CD4-positive, alpha-beta T cell treated with Interleukin-17A for 1 hour (primary cell): ENCODE measurements at regions not wholly inside any gene's neighbourhood (a gene's known extent, or its start where the extent isn't known, plus 50 kb on each side); places are given as distances from the start of the nearest gene placed in this dataset.

ENCODE experiments used
- DNase-seq: peaks from one replicate; pipeline ENCODE4 v3.0.0-alpha.2; 2020

DNA sequence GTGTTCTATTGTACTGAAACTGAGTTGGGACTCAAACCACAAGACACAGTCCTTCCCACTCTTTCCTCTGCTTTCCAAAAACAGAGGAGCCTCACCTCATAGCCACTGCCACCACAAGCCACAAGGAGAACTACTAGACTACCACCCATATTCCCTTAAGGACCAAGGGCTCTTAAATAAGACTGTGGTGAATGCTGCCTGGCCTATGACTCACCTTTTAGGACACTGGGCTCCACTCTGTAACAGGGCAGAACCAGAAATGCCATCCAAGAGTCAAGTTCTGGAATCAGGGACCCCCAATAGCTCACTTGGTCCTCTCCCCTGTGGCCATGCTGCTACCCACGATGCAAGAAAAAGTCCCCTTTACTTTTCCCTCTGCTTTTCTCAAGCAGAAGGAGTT is 851.4 kb downstream of the BCL11A start:
- DNase-seq = no peak

DNA sequence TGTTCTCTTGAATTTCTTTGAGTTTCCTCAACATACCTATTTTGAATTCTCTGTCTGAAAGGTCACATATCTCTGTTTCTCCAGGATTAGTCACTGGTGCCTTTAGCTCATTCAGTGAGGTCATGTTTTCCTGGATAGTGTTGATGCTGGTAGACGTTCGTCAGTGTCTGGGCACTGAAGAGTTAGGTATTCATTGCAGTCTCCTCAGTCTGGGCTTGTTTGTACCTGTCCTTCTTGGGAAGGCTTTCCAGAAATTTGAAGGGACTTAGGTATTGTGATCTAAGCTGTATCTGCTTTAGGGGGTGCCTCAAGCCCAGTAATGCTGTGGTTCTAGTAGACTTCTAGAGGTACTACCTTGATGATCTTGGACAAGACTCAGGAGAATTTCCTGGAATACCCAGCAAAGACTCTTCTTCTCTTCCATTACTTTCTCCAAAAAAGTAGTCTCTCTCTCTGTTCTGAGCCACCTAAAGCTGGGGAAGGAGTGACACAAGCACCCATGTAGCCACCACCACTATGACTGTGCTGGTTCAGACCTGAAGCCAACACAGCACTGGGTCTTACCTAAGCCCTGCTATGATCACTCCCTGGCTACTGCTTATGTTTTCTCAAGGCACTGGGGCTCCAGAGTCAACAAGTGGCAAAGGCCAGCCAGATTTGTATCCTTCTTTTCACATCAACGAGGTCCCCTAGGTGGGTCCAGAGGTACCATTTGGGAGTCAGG is 852.0 kb downstream of the BCL11A start:
- no peak for DNase-seq

DNA sequence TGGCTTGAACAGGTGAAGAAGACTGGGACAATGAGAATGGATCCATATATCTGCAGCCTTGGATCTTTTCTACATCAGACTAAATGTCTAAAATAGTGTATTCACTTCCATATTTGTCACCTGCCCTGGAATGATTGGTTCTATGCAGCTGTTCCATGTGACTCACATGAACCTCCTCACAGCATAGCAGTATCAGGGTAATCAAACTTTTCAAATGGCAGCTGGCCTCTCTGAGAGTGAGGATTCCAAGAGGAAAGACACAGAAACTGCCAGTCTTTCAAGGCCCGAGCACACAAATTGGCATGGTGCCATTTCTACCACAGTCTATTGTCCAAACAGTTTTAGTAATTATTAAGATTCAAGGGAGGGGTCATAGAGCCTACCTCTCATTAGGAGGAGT is 859.3 kb downstream of the BCL11A start:
- no peak for DNase-seq

DNA sequence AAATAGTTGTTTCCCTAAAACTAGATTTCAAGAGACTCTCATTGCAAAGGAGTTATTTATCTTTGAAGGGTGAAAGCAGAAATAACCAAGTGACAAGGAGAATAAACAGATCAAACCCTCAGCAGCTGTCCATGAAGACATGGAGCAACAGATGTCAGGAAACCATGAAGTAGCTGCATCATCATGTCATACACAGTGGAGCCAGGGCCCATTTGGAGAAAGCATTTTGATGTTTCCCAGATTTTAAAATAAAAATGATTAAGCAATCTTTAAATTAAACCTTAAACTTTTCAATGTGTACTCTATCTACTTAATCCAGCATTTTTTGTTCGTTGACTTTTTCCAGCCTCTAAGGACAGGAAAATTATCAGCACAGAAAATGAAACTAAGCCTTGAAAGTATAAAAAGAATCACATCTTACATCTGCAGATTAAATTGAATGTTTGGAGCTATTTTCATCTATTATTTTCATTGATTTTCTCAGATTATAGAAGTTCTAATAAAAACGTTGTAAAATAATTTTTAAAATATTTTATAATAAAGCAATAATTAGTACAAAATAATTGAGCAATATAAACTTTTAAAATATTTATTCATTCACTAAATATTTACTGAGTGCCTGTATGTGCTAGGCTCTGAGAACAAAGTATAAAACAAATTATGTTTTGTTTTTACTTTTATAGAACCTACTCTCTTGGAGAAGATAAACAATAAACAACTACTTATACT is 860.1 kb downstream of the BCL11A start:
- no peak for DNase-seq

DNA sequence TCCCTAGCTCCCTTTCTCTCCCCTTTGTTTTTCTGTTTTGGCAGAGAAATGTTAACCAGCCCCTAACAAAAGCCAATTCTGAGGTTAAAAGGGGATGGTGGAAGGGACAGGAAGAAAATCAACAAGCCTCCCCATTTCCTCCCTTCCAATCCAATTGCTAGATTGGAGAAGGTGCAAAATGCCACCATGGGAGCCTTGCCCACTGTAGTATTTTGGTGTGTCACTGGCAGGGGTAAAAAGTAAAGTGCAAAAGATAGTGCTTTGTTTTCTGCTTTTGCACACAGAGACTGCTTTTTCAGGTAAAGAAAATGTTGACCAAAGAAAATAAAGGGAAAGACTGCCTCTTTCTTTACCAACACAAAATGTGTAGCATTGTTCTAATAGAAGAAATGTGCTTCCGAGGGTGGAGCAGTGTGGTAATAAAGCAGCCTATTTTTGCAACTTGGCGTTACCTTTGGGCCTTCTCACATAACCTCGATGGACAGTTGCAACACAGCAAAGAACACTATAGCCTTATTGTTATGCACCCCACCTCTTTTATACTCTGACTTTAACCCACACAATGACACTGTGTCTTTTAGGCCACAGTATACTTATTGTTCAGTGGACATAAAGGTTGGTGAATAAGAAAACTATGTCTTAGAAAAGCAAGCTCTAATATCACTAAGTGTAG is 861.8 kb downstream of the BCL11A start:
- DNase-seq = no peak

GRCh38 chr2:59690849-59691248 is 862.6 kb downstream of the BCL11A start:
- no peak for DNase-seq

DNA sequence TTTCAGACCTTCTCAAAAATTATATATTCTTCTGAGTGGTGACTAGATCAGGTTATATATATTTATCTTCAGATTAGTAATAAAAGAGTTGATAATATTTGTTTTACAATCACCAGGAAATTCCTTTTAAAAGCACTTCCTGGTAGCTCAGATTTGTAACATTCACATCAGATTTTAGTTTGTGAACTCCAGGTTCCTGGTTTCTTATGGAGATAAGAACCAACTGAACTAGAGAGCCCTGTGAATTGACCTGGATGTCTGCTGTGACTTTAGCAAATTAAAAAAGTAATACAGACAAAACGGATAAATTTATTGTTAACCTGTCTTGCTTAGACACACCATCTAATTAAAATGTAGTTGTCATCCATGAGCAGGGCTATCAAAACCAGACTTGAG is 868.7 kb downstream of the BCL11A start:
- DNase-seq = no peak

DNA sequence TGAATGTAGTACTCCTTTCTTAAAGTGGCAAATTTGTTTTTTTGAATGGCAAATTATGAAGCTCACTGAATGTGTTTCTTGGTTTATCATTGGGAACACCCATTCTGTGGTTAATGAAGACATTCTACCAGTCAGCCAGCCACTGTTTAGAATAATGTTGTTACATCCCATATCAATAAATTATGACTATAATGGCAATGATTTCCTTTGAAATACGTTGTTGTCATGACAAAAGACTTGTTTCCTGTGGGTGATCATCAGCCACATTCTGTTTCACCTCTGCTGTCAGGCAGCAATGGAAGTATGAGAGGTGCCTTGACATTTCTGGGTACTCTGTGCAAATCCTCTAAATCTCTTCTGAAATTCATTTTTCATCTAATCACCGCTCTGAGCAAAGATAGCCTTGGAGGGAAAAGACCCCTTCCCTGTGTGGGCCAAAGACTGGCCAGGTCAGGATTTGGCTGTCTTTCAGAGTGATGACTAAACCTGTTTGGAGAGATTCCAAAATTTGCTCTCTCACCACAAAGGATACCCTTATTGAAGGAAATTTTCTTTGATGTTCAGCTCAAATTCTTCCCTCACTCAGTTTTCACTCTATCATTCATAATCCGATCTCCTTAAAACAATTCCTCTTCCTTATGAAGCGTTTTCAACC is 869.2 kb downstream of the BCL11A start:
- no peak for DNase-seq

- DNase-seq = no peak
Observed at GRCh38 chr2:59680863-59681262, 872.6 kb downstream of the BCL11A start.

GRCh38 chr2:59677158-59677557 is 876.3 kb downstream of the BCL11A start:
- no peak for DNase-seq

GRCh38 chr2:59674100-59674499 is 879.4 kb downstream of the BCL11A start:
- no peak for DNase-seq

DNA sequence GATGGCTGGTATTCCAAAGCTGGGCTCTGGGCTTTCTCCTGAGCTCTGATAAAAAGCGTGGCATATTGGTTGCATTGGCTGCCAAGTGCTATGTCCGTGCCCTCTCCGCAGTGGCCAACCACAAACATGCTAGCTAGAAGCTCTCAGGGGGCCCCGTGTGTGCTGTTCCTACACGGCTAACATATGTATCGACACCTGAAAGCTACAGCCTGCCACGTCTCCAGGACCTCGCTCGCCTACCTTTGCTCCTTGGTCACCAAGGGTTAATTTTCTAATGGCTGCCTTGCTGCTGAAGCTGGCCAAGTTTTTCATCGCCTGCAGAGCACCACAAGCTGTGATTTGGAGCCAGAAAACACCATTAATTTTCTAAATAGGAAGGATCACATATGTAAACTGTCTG is 888.4 kb downstream of the BCL11A start:
- DNase-seq = no peak

DNA sequence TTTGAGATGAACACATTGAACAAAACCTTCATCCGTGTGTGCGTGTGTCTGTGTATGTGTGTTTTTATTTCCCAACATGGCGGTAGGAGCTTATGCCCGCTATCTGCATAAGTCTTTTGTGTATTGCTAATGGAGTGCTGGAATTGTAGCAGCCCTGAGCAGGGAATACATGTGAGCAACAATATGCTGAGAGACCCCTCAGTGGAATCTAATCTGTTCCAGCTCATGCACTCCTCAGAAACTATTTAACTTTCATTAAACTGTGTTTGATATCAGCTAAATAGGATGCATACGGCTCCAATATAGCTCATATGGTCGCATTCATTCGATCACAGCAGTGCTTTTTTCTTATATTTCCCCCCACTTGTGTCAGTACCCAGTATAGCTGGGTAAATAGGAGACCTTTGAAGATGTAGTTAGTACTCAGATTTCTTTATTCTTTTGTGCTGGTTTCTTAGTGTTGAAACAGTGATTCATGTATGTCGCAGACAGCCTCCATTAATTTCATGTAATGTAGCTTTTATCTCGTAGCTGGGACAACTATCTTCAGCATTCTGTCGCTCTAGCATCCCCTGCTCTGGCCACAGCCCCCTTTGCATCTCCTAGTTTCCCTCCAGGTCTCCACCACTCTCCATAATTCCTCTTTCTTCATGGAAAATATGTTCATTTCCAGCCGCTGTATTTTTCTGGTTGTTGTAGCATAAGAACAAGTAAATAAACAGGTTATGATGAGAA is 891.2 kb downstream of the BCL11A start:
- no peak for DNase-seq

- no peak for DNase-seq
Observed at GRCh38 chr2:59660262-59660661, 893.2 kb downstream of the BCL11A start.

DNA sequence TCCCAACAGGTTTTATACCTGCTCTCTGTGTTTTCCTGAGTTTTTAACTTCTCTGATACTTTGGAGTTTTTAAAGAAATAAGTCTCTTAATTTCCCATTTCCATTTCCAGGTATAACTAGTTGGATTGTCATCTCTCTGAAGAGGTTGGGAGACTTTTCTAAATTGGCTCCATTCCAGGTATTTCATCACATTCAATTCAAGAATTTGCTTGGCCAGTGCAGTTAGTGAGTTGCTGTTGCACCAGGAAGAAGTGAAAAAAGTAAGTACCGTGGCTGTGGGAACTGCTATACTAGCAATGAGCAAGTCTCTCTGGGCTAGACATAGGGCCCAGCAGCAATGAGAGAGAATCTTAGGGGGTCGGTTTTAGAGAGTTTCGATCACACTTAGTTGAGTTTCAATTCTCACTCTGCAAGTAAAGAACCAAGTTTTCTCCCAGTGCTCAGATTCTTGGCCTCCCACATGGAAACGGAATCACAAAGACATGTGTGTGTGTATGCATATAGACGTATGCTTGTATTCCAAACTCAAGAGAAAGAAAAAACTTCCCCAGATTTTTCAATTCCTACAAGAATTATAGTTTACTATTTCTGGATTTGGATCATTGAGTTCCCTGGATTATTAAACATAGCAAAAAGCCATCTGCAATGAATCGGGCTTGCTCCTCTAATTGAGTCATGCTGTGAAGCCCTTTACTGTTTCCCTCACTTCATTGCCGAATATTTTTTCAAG is 894.4 kb downstream of the BCL11A start:
- no peak for DNase-seq

DNA sequence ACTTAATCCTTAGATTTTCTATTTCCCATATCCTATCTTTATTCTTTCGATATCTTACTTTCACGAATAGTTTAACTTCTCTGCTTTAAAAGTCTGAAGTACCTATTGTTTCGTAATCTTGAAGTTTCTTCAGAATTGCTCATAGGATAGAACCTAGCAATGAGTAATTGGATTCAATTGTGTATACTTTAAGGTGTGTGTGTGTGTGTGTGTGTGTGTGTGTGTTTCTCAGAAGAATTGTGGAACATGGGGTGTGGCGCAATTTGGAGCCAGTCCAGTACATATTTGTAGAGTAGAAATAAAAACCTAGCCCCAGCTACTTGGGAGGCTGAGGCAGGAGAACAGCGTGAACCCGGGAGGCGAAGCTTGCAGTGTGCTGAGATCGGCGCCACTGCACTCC is 897.6 kb downstream of the BCL11A start:
- no peak for DNase-seq

DNA sequence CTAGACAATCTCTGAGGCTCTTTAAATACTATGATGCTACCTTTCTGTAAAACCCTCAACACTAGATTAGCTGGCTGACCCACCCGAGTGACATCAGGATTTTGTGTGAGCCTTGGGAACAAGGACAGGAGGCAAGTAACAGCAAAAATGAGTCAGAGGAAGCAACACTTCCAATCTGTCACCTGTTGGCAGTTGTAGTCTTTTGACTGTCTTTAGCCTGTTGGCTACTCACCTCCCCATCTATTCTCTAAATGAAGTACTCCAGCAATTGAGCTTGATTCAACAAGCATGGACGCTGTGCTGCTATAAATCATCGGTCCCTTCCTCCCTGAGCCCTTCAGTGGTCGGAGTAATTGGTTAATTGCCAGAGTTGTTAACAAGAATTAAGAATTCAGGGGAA is 898.7 kb downstream of the BCL11A start:
- no peak for DNase-seq

- DNase-seq = no peak
Observed at GRCh38 chr2:59653164-59653563, 900.3 kb downstream of the BCL11A start.

- DNase-seq = no peak
Observed at GRCh38 chr2:59630789-59631188, 922.7 kb downstream of the BCL11A start.

DNA sequence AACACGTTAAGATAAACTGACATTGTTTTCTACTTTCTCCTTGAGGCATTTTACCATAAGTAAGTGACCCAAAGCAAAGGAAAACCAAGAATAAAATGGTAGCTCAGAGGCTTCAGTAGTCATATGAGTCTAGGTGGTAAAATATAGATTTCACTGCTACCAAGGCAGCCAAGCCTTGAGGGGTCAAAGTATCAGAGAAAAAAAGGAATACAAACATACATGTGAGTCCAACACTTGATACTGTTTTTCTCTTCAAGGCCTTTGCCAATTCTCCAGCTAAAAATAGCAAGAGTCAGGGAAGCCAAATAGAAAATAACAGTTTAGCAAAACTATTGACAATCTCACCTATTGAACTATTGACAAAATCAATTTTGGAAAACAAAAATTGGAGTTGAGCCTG is 925.9 kb downstream of the BCL11A start:
- no peak for DNase-seq

GRCh38 chr2:59622599-59623308 is 930.7 kb downstream of the BCL11A start:
- DNase-seq = no peak

- DNase-seq = no peak
Observed at GRCh38 chr2:59604123-59604522, 949.3 kb downstream of the BCL11A start.
